ENCODE measurements at regions not wholly inside any gene's neighbourhood (a gene's known extent, or its start where the extent isn't known, plus 50 kb on each side); places are given as distances from the start of the nearest gene placed in this dataset.

DNA sequence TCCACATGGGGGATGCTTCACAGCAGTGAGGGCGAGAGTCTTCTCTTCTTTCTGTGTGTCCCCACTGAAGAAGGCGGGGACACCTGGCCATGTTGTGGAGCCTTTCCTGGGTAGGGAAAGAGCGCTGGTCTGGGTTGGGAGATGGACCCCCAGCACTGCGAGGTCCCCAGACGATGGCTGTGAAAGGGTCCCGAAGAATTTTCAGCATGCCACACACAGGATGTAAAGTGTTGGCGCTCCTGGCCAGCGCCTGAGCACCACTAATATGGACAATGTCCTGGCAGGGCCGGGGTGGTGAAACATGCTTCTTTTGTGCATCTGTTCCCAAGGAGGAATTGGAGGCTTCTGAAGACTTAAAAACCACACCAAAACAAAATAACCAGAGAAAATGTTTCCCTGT lies 77.2 kb downstream of the GLI2 start:
- no peaks in the 10 kb centered on the region for H3K4me1 ChIP-seq (ENCODE audit: control insufficient read depth, extremely low read depth, insufficient read depth, low read length)
- no peaks in the 10 kb centered on the region for H3K9me1 ChIP-seq (replicated peaks; ENCODE audit: control insufficient read depth, extremely low read depth, insufficient read depth, low read length)
- dilution Hi-C loops (cut with MboI; ENCODE audit: extremely low pct_ligation_motif_present, low sequenced_read_pairs) (no loop called here), intact Hi-C loops (cut with micrococcal nuclease) (no loop called here)
- ChIA-PET POLR2A (no interaction called here), CTCF (no interaction called here)
- TF ChIP-seq FOS (IDR thresholded peaks at IDR 0.05; ENCODE audit: borderline replicate concordance, insufficient read depth, low read length) (no peak), MYC (IDR thresholded peaks at IDR 0.05; ENCODE audit: low read depth, low read length) (no peak), POLR2A (IDR thresholded peaks at IDR 0.05; ENCODE audit: low read depth, low read length) (no peak), EZH2 (IDR thresholded peaks at IDR 0.05; ENCODE audit: borderline replicate concordance, low read depth, low read length, severe bottlenecking) (no peak), POLR2AphosphoS5 (IDR thresholded peaks at IDR 0.05; ENCODE audit: insufficient read depth, low read depth, low read length) (no peak), CTCF (IDR thresholded peaks at IDR 0.05; ENCODE audit: extremely low read depth in 1 of 2, insufficient read depth in 1 of 2, low read depth in 1 of 2, low read length in 2 of 2) (no peak), JUN (IDR thresholded peaks at IDR 0.05; ENCODE audit: borderline replicate concordance, insufficient read depth, insufficient read length, low read depth) (no peak), GATA2 (IDR thresholded peaks at IDR 0.05; ENCODE audit: insufficient read depth, insufficient read length, low read depth, low read length) (no peak)
- TF ChIP-seq, protein P1, sequence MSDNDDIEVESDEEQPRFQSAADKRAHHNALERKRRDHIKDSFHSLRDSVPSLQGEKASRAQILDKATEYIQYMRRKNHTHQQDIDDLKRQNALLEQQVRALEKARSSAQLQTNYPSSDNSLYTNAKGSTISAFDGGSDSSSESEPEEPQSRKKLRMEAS (IDR thresholded peaks at IDR 0.05; ENCODE audit: insufficient read depth, insufficient read length): no peak
- no peak overlapping the region for H3K9ac ChIP-seq (replicated peaks; ENCODE audit: extremely low read depth, insufficient read depth, low read length)
- H3K79me2 ChIP-seq (ENCODE audit: control insufficient read depth, insufficient read depth, low read length): no peaks in the 10 kb centered on the region
- no peaks in the 10 kb centered on the region for H4K20me1 ChIP-seq (replicated peaks; ENCODE audit: control insufficient read depth, extremely low read depth, insufficient read depth, low read length)
- H3K27me3 ChIP-seq (ENCODE audit: control insufficient read depth in 2 of 2, insufficient read depth in 2 of 2, low read length in 2 of 2): no peaks in the 10 kb centered on the region
- no peaks in the 10 kb centered on the region for H3K36me3 ChIP-seq (ENCODE audit: control insufficient read depth in 2 of 2, extremely low read depth in 1 of 2, insufficient read depth in 2 of 2, low read length in 2 of 2)
- H3K4me2 ChIP-seq (ENCODE audit: insufficient read depth, low read length): no peak overlapping the region
- no peak overlapping the region for H3K27ac ChIP-seq (ENCODE audit: insufficient read depth, low read depth, low read length)
- H2AFZ ChIP-seq (ENCODE audit: low read depth, low read length): no peak overlapping the region
- no peak for FAIRE-seq
- BruUV-seq (replicated peaks): no TSS peak
- no peaks in the 10 kb centered on the region for H3K9me3 ChIP-seq (replicated peaks; ENCODE audit: control insufficient read depth, insufficient read depth, low read length)
- no peak for DNase-seq (ENCODE audit: low read depth, low spot score)
- H3K4me3 ChIP-seq (replicated peaks in 1 of 3; ENCODE audit: insufficient read depth in 1 of 3, low read depth in 1 of 3, low read length in 3 of 3): no peak overlapping the region
